Caco-2 (cell line): ENCODE measurements at regions not wholly inside any gene's neighbourhood (a gene's known extent, or its start where the extent isn't known, plus 50 kb on each side); places are given as distances from the start of the nearest gene placed in this dataset.

Experiments
- BruUV-seq: library from RNA; stranded (reverse); fragments of 400-500 nt; replicated peaks from 2 replicates; lab custom pipeline; 2021; lab: Mats Ljungman, UMichigan
- CTCF ChIA-PET: fragments of 300-600 bp; sonication (Branson Sonifier 250); formaldehyde crosslinking; loops from one replicate; lab custom pipeline; 2022; ENCODE audit warnings: antibody characterized with exemption; lab: Charles Lee
- POLR2A ChIA-PET: fragments of 300-600 bp; sonication (Branson Sonifier 250); formaldehyde crosslinking; loops from one replicate; lab custom pipeline; 2022; ENCODE audit warnings: antibody characterized with exemption; lab: Charles Lee
- DNase-seq, 2 experiments: peaks; one replicate each; pipeline versions ENCODE4 v3.0.0 to v3.0.0-alpha.2; 2020 to 2022
- H3K27me3 ChIP-seq: replicated peaks from 2 replicates; pipeline ENCODE4 v1.6.0; 2011; ENCODE audit warnings: low read length; ENCODE audit not compliant: control insufficient read depth, insufficient read depth
- H3K36me3 ChIP-seq: 2 replicates; pipeline ENCODE4 v1.5.1; 2011; ENCODE audit warnings: low read length; ENCODE audit not compliant: control insufficient read depth, insufficient read depth
- H3K4me1 ChIP-seq: fragments of 250-450 bp; sonication (Bioruptor Pico); 2 replicates; pipeline ENCODE4 v1.5.1; 2020; ENCODE audit warnings: mild to moderate bottlenecking
- H3K4me3 ChIP-seq: 2 replicates; pipeline ENCODE4 v1.5.1; 2011; ENCODE audit warnings: low read depth, mild to moderate bottlenecking, control low read depth, low read length
- H3K9me3 ChIP-seq: fragments of 250-450 bp; sonication (Bioruptor Pico); 2 replicates; pipeline ENCODE4 v1.5.1; 2020; ENCODE audit warnings: mild to moderate bottlenecking, moderate library complexity
- H3K27ac Mint-ChIP-seq: one replicate; pipeline ENCODE4 v1.8.0; 2022; ENCODE audit warnings: mixed read lengths; ENCODE audit not compliant: unreplicated experiment
- H3K27me3 Mint-ChIP-seq: one replicate; pipeline ENCODE4 v1.8.0; 2022; ENCODE audit warnings: mixed read lengths; ENCODE audit not compliant: insufficient read depth, unreplicated experiment
- H3K36me3 Mint-ChIP-seq: one replicate; pipeline ENCODE4 v1.8.0; 2022; ENCODE audit warnings: mild to moderate bottlenecking, mixed read lengths; ENCODE audit not compliant: insufficient read depth, unreplicated experiment
- H3K4me1 Mint-ChIP-seq: one replicate; pipeline ENCODE4 v1.8.0; 2022; ENCODE audit warnings: low read depth, mixed read lengths; ENCODE audit not compliant: unreplicated experiment
- H3K4me3 Mint-ChIP-seq: one replicate; pipeline ENCODE4 v1.8.0; 2022; ENCODE audit warnings: mild to moderate bottlenecking, moderate library complexity, mixed read lengths; ENCODE audit not compliant: unreplicated experiment
- H3K9me3 Mint-ChIP-seq: one replicate; pipeline ENCODE4 v1.8.0; 2022; ENCODE audit warnings: mixed read lengths; ENCODE audit not compliant: unreplicated experiment
- intact Hi-C: fragments of 100-400 bp; cut with micrococcal nuclease; formaldehyde crosslinking; loops from one replicate; pipeline ENCODE4 v1.10.0; 2022; ENCODE audit not compliant: unreplicated experiment
- TF ChIP-seq, protein P1 (sequence below), 2 experiments: fragments of 200-600 bp in 1 of 2; IDR thresholded peaks; 1 replicate in 1 of 2; 2 replicates in 1 of 2; pipeline versions ENCODE4 v1.5.1 to v1.8.0; 2011 to 2022; ENCODE audit warnings: antibody characterized with exemption in 1 of 2, control low read depth in 1 of 2, inconsistent platforms in 1 of 2, low read depth in 1 of 2, low read length in 1 of 2, mild to moderate bottlenecking in 1 of 2, moderate library complexity in 1 of 2; ENCODE audit not compliant: insufficient read depth in 1 of 2, severe bottlenecking in 1 of 2, unreplicated experiment in 1 of 2

DNA sequence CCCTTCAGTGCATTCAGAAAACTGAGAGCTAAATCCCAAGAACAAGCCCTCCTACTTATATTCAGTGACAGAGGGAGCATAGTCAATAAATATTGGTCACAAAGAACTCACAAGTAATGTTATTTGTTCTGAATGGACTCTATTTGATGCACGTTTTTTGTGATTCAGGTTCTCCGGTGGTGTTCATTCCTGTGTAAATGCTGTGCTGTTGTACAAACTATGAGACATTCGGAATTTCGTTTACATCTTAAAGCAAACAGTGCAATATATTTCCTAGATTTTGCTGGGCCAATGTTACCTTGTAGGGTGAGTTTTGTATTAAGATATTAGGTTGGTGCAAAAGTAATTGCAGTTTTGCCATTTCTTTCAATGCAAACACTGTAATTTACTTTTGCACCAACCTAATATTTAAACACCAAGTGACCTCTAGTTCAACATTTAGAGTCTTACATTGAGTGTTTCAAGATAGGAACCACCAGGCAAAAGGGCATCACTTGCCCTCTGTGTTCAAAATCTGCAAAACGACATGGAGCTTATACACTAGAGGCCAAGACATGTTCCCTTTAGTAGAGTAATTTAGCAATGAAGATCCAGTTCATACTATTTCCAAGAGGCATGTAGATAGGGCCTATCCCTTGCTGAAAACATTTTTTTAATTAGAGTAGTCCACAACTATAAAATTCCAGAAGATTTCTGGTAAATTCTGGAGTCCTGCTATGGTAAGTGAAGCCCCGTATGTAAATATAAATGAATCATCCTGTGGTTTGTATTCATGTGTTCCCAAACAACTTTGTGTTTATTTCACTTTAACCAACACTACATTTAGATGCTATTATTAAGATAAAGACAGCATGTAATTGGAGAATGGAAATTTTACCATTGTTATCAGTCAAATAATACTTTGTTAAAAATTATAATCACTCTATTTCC, 444.0 kb upstream of the PTGER4 start:
- Mint-ChIP-seq H3K4me3 (no peak overlapping the region), H3K27me3 (no peaks in the 10 kb centered on the region), H3K36me3 (no peaks in the 10 kb centered on the region), H3K27ac (no peak overlapping the region), H3K4me1 (no peaks in the 10 kb centered on the region), H3K9me3 (no peaks in the 10 kb centered on the region)
- intact Hi-C loops = no loop called here
- no peak overlapping the region for H3K4me3 ChIP-seq
- H3K36me3 ChIP-seq = no peaks in the 10 kb centered on the region
- H3K27me3 ChIP-seq = no peaks in the 10 kb centered on the region; the same call in 1 of the 2 replicates
- no peak for DNase-seq
- H3K9me3 ChIP-seq = no peaks in the 10 kb centered on the region
- no peaks in the 10 kb centered on the region for H3K4me1 ChIP-seq
- no TSS peak for BruUV-seq
- CTCF ChIA-PET = no interaction called here
- TF ChIP-seq, protein P1, sequence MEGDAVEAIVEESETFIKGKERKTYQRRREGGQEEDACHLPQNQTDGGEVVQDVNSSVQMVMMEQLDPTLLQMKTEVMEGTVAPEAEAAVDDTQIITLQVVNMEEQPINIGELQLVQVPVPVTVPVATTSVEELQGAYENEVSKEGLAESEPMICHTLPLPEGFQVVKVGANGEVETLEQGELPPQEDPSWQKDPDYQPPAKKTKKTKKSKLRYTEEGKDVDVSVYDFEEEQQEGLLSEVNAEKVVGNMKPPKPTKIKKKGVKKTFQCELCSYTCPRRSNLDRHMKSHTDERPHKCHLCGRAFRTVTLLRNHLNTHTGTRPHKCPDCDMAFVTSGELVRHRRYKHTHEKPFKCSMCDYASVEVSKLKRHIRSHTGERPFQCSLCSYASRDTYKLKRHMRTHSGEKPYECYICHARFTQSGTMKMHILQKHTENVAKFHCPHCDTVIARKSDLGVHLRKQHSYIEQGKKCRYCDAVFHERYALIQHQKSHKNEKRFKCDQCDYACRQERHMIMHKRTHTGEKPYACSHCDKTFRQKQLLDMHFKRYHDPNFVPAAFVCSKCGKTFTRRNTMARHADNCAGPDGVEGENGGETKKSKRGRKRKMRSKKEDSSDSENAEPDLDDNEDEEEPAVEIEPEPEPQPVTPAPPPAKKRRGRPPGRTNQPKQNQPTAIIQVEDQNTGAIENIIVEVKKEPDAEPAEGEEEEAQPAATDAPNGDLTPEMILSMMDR (IDR thresholded peaks at IDR 0.05; ENCODE audit: insufficient read depth in 1 of 2, low read depth in 1 of 2, low read length in 1 of 2, severe bottlenecking in 1 of 2, unreplicated experiment in 1 of 2) = no peak
- POLR2A ChIA-PET = no interaction called here

- no peak overlapping the region for H3K4me3 ChIP-seq
- H3K36me3 ChIP-seq = no peaks in the 10 kb centered on the region
- H3K4me1 ChIP-seq = no peaks in the 10 kb centered on the region
- TF ChIP-seq, protein P1 (IDR thresholded peaks at IDR 0.05; ENCODE audit: insufficient read depth in 1 of 2, low read depth in 1 of 2, low read length in 1 of 2, severe bottlenecking in 1 of 2, unreplicated experiment in 1 of 2) = no peak
- CTCF ChIA-PET = no interaction called here
- intact Hi-C loops = no loop called here
- no peaks in the 10 kb centered on the region for H3K9me3 ChIP-seq
- DNase-seq = no peak
- Mint-ChIP-seq H3K4me1 (no peaks in the 10 kb centered on the region), H3K4me3 (no peak overlapping the region), H3K27ac (no peak overlapping the region), H3K9me3 (no peaks in the 10 kb centered on the region), H3K27me3 (no peaks in the 10 kb centered on the region), H3K36me3 (no peaks in the 10 kb centered on the region)
- POLR2A ChIA-PET = no interaction called here
- H3K27me3 ChIP-seq = no peaks in the 10 kb centered on the region; the same call in 1 of the 2 replicates
- no TSS peak for BruUV-seq
These were observed 446.4 kb upstream of the PTGER4 start for GRCh38 chr5:40233268-40233667.

DNA sequence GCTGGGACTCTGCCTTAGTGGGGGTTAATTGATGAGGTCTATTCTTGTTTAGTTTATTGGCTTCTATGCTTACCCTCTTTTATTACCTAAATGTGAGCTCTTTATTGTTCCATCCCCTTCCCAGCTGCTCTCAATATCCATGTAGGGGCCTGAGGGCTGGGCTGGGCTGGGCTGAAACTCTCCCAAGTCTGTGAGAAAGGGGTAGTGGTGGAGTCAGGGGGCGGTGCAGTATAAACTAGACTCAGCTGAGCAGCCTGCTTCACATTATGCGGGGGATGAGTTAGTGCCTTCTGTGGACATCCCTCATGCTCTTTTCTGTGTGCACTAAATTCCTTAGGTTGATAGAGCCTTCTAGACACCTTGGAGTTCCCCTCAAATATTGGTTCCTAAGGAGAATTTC, 451.8 kb upstream of the PTGER4 start:
- Histone ChIP-seq H3K4me1 (no peaks in the 10 kb centered on the region), H3K27me3 (no peaks in the 10 kb centered on the region), H3K9me3 (no peaks in the 10 kb centered on the region), H3K36me3 (no peaks in the 10 kb centered on the region), H3K4me3 (no peak overlapping the region)
- no peaks in the 10 kb centered on the region for H3K9me3 Mint-ChIP-seq
- H3K27ac Mint-ChIP-seq = no peak overlapping the region
- H3K4me1 Mint-ChIP-seq = no peaks in the 10 kb centered on the region
- H3K27me3 Mint-ChIP-seq = peaks cover 12% of the 10 kb centered on the region
- TF ChIP-seq, protein P1 (IDR thresholded peaks at IDR 0.05; ENCODE audit: insufficient read depth in 1 of 2, low read depth in 1 of 2, low read length in 1 of 2, severe bottlenecking in 1 of 2, unreplicated experiment in 1 of 2) = no peak
- ChIA-PET POLR2A (no interaction called here), CTCF (no interaction called here)
- H3K36me3 Mint-ChIP-seq = no peaks in the 10 kb centered on the region
- no peak for DNase-seq
- no TSS peak for BruUV-seq
- intact Hi-C loops = no loop called here
- H3K4me3 Mint-ChIP-seq = no peak overlapping the region
